OCI-LY1 (cell line): ENCODE measurements at regions not wholly inside any gene's neighbourhood (a gene's known extent, or its start where the extent isn't known, plus 50 kb on each side); places are given as distances from the start of the nearest gene placed in this dataset.

Experiments used
- H2AFZ ChIP-seq: fragments of 200-600 bp; sonication (generic), shearing (Covaris generic); 2 replicates; pipeline ENCODE4 v1.6.0; 2014; ENCODE audit warnings: antibody characterized with exemption, mild to moderate bottlenecking, low read length
- H3F3A ChIP-seq: fragments of 200-600 bp; sonication (generic), shearing (Covaris generic); 2 replicates; pipeline ENCODE4 v1.6.0; 2014; ENCODE audit warnings: mild to moderate bottlenecking, antibody characterized with exemption, low read length, moderate library complexity; ENCODE audit not compliant: insufficient read depth
- H3K27ac ChIP-seq: fragments of 200-600 bp; sonication (generic); 2 replicates; pipeline ENCODE4 v1.5.1; 2014; ENCODE audit warnings: low read length, mixed run types, mild to moderate bottlenecking, low read depth; ENCODE audit not compliant: poor library complexity, severe bottlenecking
- H3K27me3 ChIP-seq: fragments of 200-600 bp; sonication (generic); 2 replicates; pipeline ENCODE4 v1.6.0; 2014; ENCODE audit warnings: antibody characterized with exemption, mild to moderate bottlenecking, low read length, moderate library complexity; ENCODE audit not compliant: insufficient read depth
- H3K36me3 ChIP-seq: fragments of 200-600 bp; sonication (generic); 2 replicates; pipeline ENCODE4 v1.6.1; 2014; ENCODE audit warnings: mild to moderate bottlenecking, antibody characterized with exemption, low read length, moderate library complexity, mixed read lengths; ENCODE audit not compliant: insufficient read depth
- H3K4me1 ChIP-seq: fragments of 200-600 bp; sonication (generic); 2 replicates; pipeline ENCODE4 v1.5.1; 2014; ENCODE audit warnings: mild to moderate bottlenecking, low read length, moderate library complexity; ENCODE audit not compliant: insufficient read depth, severe bottlenecking
- H3K4me2 ChIP-seq: fragments of 200-600 bp; sonication (generic), shearing (Covaris generic); 2 replicates; pipeline ENCODE4 v1.6.1; 2014; ENCODE audit warnings: low read length
- H3K4me3 ChIP-seq: fragments of 200-600 bp; sonication (generic); 2 replicates; pipeline ENCODE4 v1.5.1; 2014; ENCODE audit warnings: low read length, low read depth, mild to moderate bottlenecking, mixed read lengths; ENCODE audit not compliant: poor library complexity, severe bottlenecking
- H3K79me2 ChIP-seq: fragments of 200-600 bp; shearing (Covaris generic); 2 replicates; pipeline ENCODE4 v1.6.1; 2016; ENCODE audit warnings: mixed run types, low read length, mixed read lengths; ENCODE audit not compliant: insufficient read depth
- H3K9ac ChIP-seq: fragments of 200-600 bp; sonication (generic), shearing (Covaris generic); 2 replicates; pipeline ENCODE4 v1.6.1; 2014; ENCODE audit warnings: mild to moderate bottlenecking, low read length, mixed read lengths
- H3K9me2 ChIP-seq: fragments of 200-600 bp; sonication (generic), shearing (Covaris generic); 2 replicates; pipeline ENCODE4 v1.6.1; 2014; ENCODE audit warnings: low read depth, mild to moderate bottlenecking, low read length, mixed read lengths
- H3K9me3 ChIP-seq: fragments of 200-600 bp; shearing (Covaris generic); 2 replicates; pipeline ENCODE4 v1.6.1; 2014; ENCODE audit warnings: low read length, mixed read lengths
- H4K20me1 ChIP-seq: fragments of 200-600 bp; sonication (generic), shearing (Covaris generic); 2 replicates; pipeline ENCODE4 v1.6.0; 2016; ENCODE audit warnings: mild to moderate bottlenecking, low read length; ENCODE audit not compliant: insufficient read depth
- CTCF ChIP-seq: fragments of 200-600 bp; sonication (generic), shearing (Covaris generic); IDR thresholded peaks from 2 replicates; pipeline ENCODE4 v1.5.1; 2017; ENCODE audit warnings: mild to moderate bottlenecking, antibody characterized with exemption, low read length, moderate library complexity, mixed read lengths
- EZH2 ChIP-seq: fragments of 200-600 bp; sonication (generic), shearing (Covaris generic); IDR thresholded peaks from 2 replicates; pipeline ENCODE4 v1.8.0; 2017; ENCODE audit warnings: borderline replicate concordance, mixed run types, mild to moderate bottlenecking, antibody characterized with exemption, low read length, moderate library complexity, mixed read lengths

DNA sequence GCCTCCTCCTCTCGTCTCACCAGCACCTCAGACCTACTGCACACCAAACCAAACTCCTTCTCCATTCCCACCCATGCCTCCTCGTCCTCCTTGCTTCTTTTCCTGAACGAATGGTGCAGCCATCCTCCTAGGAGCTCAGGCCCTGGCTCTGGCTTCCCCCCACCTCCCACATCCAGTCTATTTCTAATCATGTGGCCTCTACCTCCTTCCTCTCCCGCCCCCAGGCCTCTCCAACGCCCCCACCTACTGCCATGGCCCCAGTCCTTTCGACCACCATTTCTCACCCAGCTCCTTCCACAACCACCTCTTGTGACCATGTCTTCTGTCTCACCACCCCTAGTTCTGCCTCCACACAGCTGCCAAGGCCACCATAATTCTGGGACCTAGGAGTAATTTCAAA, 127.1 kb downstream of the PJA1 start:
- TF ChIP-seq CTCF (no peak), EZH2 (no peak)
- Histone ChIP-seq H3K79me2 (no peaks in the 10 kb centered on the region), H3F3A (no peaks in the 10 kb centered on the region), H3K27me3 (no peaks in the 10 kb centered on the region), H3K9me3 (no peaks in the 10 kb centered on the region), H3K4me3 (no peak overlapping the region), H2AFZ (no peak overlapping the region), H3K9me2 (no peaks in the 10 kb centered on the region), H3K4me2 (no peak overlapping the region), H3K9ac (no peak overlapping the region), H3K27ac (no peak overlapping the region), H3K36me3 (no peaks in the 10 kb centered on the region), H3K4me1 (no peaks in the 10 kb centered on the region), H4K20me1 (no peaks in the 10 kb centered on the region)

- H3K4me1 ChIP-seq = no peaks in the 10 kb centered on the region
- no peak overlapping the region for H3K27ac ChIP-seq
- H3F3A ChIP-seq = no peaks in the 10 kb centered on the region
- H3K27me3 ChIP-seq = no peaks in the 10 kb centered on the region
- no peak overlapping the region for H3K4me2 ChIP-seq
- no peak overlapping the region for H3K9ac ChIP-seq
- no peaks in the 10 kb centered on the region for H3K9me2 ChIP-seq
- no peaks in the 10 kb centered on the region for H3K9me3 ChIP-seq
- no peak for TF ChIP-seq CTCF
- TF ChIP-seq EZH2 = no peak
- H3K4me3 ChIP-seq = no peak overlapping the region
- no peak overlapping the region for H2AFZ ChIP-seq
- H4K20me1 ChIP-seq = no peaks in the 10 kb centered on the region
- H3K79me2 ChIP-seq = no peaks in the 10 kb centered on the region
- no peaks in the 10 kb centered on the region for H3K36me3 ChIP-seq
Measured at GRCh38 chrX:69037786-69038185, 127.5 kb downstream of the PJA1 start.

GRCh38 chrX:69036674-69037573, 128.3 kb downstream of the PJA1 start:
- no peaks in the 10 kb centered on the region for H3F3A ChIP-seq
- H3K9ac ChIP-seq = no peak overlapping the region
- H3K4me1 ChIP-seq = no peaks in the 10 kb centered on the region
- no peaks in the 10 kb centered on the region for H3K79me2 ChIP-seq
- H3K9me2 ChIP-seq = no peaks in the 10 kb centered on the region
- no peak overlapping the region for H3K27ac ChIP-seq
- H3K4me2 ChIP-seq = no peak overlapping the region
- H3K9me3 ChIP-seq = no peaks in the 10 kb centered on the region
- H3K36me3 ChIP-seq = no peaks in the 10 kb centered on the region
- H4K20me1 ChIP-seq = no peaks in the 10 kb centered on the region
- TF ChIP-seq EZH2 = no peak
- TF ChIP-seq CTCF = no peak
- no peaks in the 10 kb centered on the region for H3K27me3 ChIP-seq
- no peak overlapping the region for H3K4me3 ChIP-seq
- no peak overlapping the region for H2AFZ ChIP-seq
